ENCODE measurements at regions not wholly inside any gene's neighbourhood (a gene's known extent, or its start where the extent isn't known, plus 50 kb on each side); places are given as distances from the start of the nearest gene placed in this dataset.

- TF ChIP-seq ZBTB33 (IDR thresholded peaks at IDR 0.05) (no peak), FOXA2 (IDR thresholded peaks at IDR 0.05) (no peak), SP1 (IDR thresholded peaks at IDR 0.05) (no peak), RXRA (IDR thresholded peaks at IDR 0.05) (peak; percentile 71 to 81), HNF4A (conservative IDR thresholded peaks at IDR 0.05) (peak in 1 of 2 donors; percentile 17), TAF1 (conservative IDR thresholded peaks at IDR 0.05) (no peak), FOXA1 (IDR thresholded peaks at IDR 0.05) (no peak), ATF3 (IDR thresholded peaks at IDR 0.05) (no peak)
- TF ChIP-seq, protein P1, sequence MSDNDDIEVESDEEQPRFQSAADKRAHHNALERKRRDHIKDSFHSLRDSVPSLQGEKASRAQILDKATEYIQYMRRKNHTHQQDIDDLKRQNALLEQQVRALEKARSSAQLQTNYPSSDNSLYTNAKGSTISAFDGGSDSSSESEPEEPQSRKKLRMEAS (IDR thresholded peaks at IDR 0.05), result no peak
- Histone ChIP-seq H3K4me3 (ENCODE audit: low read depth in 1 of 3, low read length in 3 of 3) (peak overlapping the region; percentile 84 to 96 (median 95)), H3K27me3 (ENCODE audit: control insufficient read depth in 4 of 4, insufficient read depth in 4 of 4, low read length in 3 of 4) (peaks cover 0 to 3% (median 0%) of the 10 kb centered on the region in 4 donors), H3K9ac (ENCODE audit: low read depth in 1 of 2, low read length in 2 of 2) (peak overlapping the region; percentile 63 to 85), H3K4me1 (ENCODE audit: control insufficient read depth in 4 of 4, insufficient read depth in 4 of 4, low read length in 3 of 4) (peaks cover 3 to 37% (median 22%) of the 10 kb centered on the region in 4 donors), H3K36me3 (ENCODE audit: control insufficient read depth in 4 of 4, insufficient read depth in 3 of 4, low read depth in 1 of 4, low read length in 3 of 4) (no peaks in the 10 kb centered on the region), H3K9me3 (ENCODE audit: control insufficient read depth in 4 of 4, low read length in 3 of 4) (no peaks in the 10 kb centered on the region), H3K27ac (ENCODE audit: low read depth in 1 of 2, low read length in 2 of 2) (peak overlapping the region; percentile 92 to 94)
- 5% methylated on average over 45 of the region's 45 CpGs for WGBS
- peak; percentile 55 for DNase-seq (ENCODE audit: low spot score)
These were observed 164.6 kb upstream of the PPP1R3A start for GRCh38 chr7:114083166-114084001.

- peaks cover 0 to 3% (median 0%) of the 10 kb centered on the region in 4 donors for H3K27me3 ChIP-seq (ENCODE audit: control insufficient read depth in 4 of 4, insufficient read depth in 4 of 4, low read length in 3 of 4)
- peak overlapping the region; percentile 63 to 85 for H3K9ac ChIP-seq (ENCODE audit: low read depth in 1 of 2, low read length in 2 of 2)
- no peak for DNase-seq (ENCODE audit: low spot score)
- H3K4me1 ChIP-seq (ENCODE audit: control insufficient read depth in 4 of 4, insufficient read depth in 4 of 4, low read length in 3 of 4), result peaks cover 0 to 31% (median 16%) of the 10 kb centered on the region in 4 donors
- no peaks in the 10 kb centered on the region for H3K9me3 ChIP-seq (ENCODE audit: control insufficient read depth in 4 of 4, low read length in 3 of 4)
- H3K4me3 ChIP-seq (ENCODE audit: low read depth in 1 of 3, low read length in 3 of 3), result peak overlapping the region; percentile 84 to 96 (median 95)
- peak overlapping the region; percentile 92 to 94 for H3K27ac ChIP-seq (ENCODE audit: low read depth in 1 of 2, low read length in 2 of 2)
- WGBS, result 2% methylated on average over 30 of the region's 30 CpGs
- H3K36me3 ChIP-seq (ENCODE audit: control insufficient read depth in 4 of 4, insufficient read depth in 3 of 4, low read depth in 1 of 4, low read length in 3 of 4), result no peaks in the 10 kb centered on the region
- no peak for TF ChIP-seq ZBTB33 (IDR thresholded peaks at IDR 0.05)
- no peak for TF ChIP-seq JUND (IDR thresholded peaks at IDR 0.05)
- TF ChIP-seq RXRA (IDR thresholded peaks at IDR 0.05), result no peak
- no peak for TF ChIP-seq REST (IDR thresholded peaks at IDR 0.05)
- no peak for TF ChIP-seq HNF4G (IDR thresholded peaks at IDR 0.05)
- TF ChIP-seq EGR1 (IDR thresholded peaks at IDR 0.05; ENCODE audit: low read depth in 2 of 2), result no peak
- TF ChIP-seq, protein P1 (IDR thresholded peaks at IDR 0.05), result peak; percentile 44
- no peak for TF ChIP-seq RAD21 (IDR thresholded peaks at IDR 0.05)
- TF ChIP-seq SP1 (IDR thresholded peaks at IDR 0.05), result no peak
- TF ChIP-seq YY1 (IDR thresholded peaks at IDR 0.05), result peak; percentile 58
- no peak for TF ChIP-seq ATF3 (IDR thresholded peaks at IDR 0.05)
- no peak for TF ChIP-seq NR2F2 (IDR thresholded peaks at IDR 0.05)
- TF ChIP-seq FOXA2 (IDR thresholded peaks at IDR 0.05), result no peak
- no peak for TF ChIP-seq GABPA (IDR thresholded peaks at IDR 0.05 in 1 of 2, conservative IDR thresholded peaks at IDR 0.05 in 1 of 2)
- TF ChIP-seq HNF4A (conservative IDR thresholded peaks at IDR 0.05), result peak in 1 of 2 donors; percentile 1
- TF ChIP-seq, protein P2, sequence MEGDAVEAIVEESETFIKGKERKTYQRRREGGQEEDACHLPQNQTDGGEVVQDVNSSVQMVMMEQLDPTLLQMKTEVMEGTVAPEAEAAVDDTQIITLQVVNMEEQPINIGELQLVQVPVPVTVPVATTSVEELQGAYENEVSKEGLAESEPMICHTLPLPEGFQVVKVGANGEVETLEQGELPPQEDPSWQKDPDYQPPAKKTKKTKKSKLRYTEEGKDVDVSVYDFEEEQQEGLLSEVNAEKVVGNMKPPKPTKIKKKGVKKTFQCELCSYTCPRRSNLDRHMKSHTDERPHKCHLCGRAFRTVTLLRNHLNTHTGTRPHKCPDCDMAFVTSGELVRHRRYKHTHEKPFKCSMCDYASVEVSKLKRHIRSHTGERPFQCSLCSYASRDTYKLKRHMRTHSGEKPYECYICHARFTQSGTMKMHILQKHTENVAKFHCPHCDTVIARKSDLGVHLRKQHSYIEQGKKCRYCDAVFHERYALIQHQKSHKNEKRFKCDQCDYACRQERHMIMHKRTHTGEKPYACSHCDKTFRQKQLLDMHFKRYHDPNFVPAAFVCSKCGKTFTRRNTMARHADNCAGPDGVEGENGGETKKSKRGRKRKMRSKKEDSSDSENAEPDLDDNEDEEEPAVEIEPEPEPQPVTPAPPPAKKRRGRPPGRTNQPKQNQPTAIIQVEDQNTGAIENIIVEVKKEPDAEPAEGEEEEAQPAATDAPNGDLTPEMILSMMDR (IDR thresholded peaks at IDR 0.05; ENCODE audit: low read depth, low read length, missing input control), result no peak
- peak; percentile 29 for TF ChIP-seq TAF1 (conservative IDR thresholded peaks at IDR 0.05)
- TF ChIP-seq FOXA1 (IDR thresholded peaks at IDR 0.05), result no peak
These were observed 163.9 kb upstream of the PPP1R3A start for GRCh38 chr7:114082642-114083165.

All from liver (tissue), 8 donors.